ENCODE measurements at regions not wholly inside any gene's neighbourhood (a gene's known extent, or its start where the extent isn't known, plus 50 kb on each side); places are given as distances from the start of the nearest gene placed in this dataset.

- Histone ChIP-seq H3K4me1 (no peaks in the 10 kb centered on the region), H3K36me3 (no peaks in the 10 kb centered on the region), H3K27ac (no peak overlapping the region), H3K4me3 (no peak overlapping the region), H3K9me3 (no peaks in the 10 kb centered on the region), H3K27me3 (no peaks in the 10 kb centered on the region)
- TF ChIP-seq, protein P1, sequence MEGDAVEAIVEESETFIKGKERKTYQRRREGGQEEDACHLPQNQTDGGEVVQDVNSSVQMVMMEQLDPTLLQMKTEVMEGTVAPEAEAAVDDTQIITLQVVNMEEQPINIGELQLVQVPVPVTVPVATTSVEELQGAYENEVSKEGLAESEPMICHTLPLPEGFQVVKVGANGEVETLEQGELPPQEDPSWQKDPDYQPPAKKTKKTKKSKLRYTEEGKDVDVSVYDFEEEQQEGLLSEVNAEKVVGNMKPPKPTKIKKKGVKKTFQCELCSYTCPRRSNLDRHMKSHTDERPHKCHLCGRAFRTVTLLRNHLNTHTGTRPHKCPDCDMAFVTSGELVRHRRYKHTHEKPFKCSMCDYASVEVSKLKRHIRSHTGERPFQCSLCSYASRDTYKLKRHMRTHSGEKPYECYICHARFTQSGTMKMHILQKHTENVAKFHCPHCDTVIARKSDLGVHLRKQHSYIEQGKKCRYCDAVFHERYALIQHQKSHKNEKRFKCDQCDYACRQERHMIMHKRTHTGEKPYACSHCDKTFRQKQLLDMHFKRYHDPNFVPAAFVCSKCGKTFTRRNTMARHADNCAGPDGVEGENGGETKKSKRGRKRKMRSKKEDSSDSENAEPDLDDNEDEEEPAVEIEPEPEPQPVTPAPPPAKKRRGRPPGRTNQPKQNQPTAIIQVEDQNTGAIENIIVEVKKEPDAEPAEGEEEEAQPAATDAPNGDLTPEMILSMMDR (IDR thresholded peaks at IDR 0.05), result no peak
- TF ChIP-seq POLR2A (IDR thresholded peaks at IDR 0.05), result no peak
- DNase-seq, result no peak
These were observed 186.8 kb upstream of the PRR20A start for GRCh38 chr13:56953965-56954364.

DNA sequence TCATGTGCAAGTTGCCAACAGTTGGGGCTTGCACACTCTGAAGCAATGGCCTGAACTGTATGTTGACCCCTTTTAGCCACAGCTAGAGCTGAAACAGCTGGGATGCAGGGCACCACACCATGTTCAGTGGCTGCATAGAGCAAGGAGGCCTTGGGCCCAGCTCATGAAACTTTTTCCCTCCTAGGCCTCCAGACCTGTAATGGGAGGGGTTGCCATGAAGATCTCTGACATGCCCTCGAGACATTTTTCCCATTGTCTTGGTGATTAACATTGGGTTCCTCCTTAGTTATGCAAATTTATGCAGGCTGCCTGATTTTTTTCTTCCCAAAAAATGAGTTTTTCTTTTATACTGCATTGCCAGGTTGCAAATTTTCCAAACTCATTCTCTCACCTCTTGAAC is 165.1 kb upstream of the PRR20A start:
- no peak for DNase-seq
- Histone ChIP-seq H3K27me3 (no peaks in the 10 kb centered on the region), H3K4me1 (no peaks in the 10 kb centered on the region), H3K27ac (no peak overlapping the region), H3K4me3 (no peak overlapping the region), H3K36me3 (no peaks in the 10 kb centered on the region), H3K9me3 (no peaks in the 10 kb centered on the region)
- TF ChIP-seq POLR2A (IDR thresholded peaks at IDR 0.05), result no peak
- TF ChIP-seq, protein P1 (IDR thresholded peaks at IDR 0.05), result no peak

DNA sequence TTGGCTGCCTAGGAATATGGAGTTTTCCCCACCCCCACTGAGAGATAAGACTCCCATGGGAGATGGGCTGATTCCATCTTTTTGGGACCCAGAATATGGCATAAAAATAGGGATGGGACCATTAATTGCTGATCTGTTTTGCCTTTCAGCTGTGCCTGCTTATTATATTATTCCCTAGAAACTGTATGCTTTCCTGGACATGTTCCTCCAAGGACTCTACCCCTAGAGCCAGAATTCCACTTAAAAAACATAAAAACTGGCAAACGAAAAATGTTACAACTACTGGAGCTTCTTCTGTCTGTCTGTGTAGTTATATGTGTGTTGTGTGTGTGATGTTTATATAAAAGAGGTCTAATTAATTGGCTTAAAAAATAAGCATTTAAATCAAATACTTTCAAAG is 159.9 kb upstream of the PRR20A start:
- Histone ChIP-seq H3K27me3 (no peaks in the 10 kb centered on the region), H3K27ac (no peak overlapping the region), H3K9me3 (no peaks in the 10 kb centered on the region), H3K4me1 (no peaks in the 10 kb centered on the region), H3K4me3 (no peak overlapping the region), H3K36me3 (no peaks in the 10 kb centered on the region)
- DNase-seq, result no peak
- TF ChIP-seq POLR2A (IDR thresholded peaks at IDR 0.05), result no peak
- TF ChIP-seq, protein P1 (IDR thresholded peaks at IDR 0.05), result no peak

GRCh38 chr13:56986121-56986520 is 154.6 kb upstream of the PRR20A start:
- TF ChIP-seq, protein P1 (IDR thresholded peaks at IDR 0.05), result no peak
- no peak for TF ChIP-seq POLR2A (IDR thresholded peaks at IDR 0.05)
- H3K27ac ChIP-seq, result no peak overlapping the region
- no peaks in the 10 kb centered on the region for H3K27me3 ChIP-seq
- H3K9me3 ChIP-seq, result no peaks in the 10 kb centered on the region
- no peaks in the 10 kb centered on the region for H3K4me1 ChIP-seq
- no peak for DNase-seq
- no peak overlapping the region for H3K4me3 ChIP-seq
- H3K36me3 ChIP-seq, result no peaks in the 10 kb centered on the region

GRCh38 chr13:56988543-56988942 is 152.2 kb upstream of the PRR20A start:
- Histone ChIP-seq H3K27ac (no peak overlapping the region), H3K4me3 (no peak overlapping the region), H3K4me1 (no peaks in the 10 kb centered on the region), H3K9me3 (no peaks in the 10 kb centered on the region), H3K27me3 (no peaks in the 10 kb centered on the region), H3K36me3 (no peaks in the 10 kb centered on the region)
- no peak for DNase-seq
- TF ChIP-seq, protein P1 (IDR thresholded peaks at IDR 0.05), result no peak
- no peak for TF ChIP-seq POLR2A (IDR thresholded peaks at IDR 0.05)

GRCh38 chr13:57003682-57004081 is 137.0 kb upstream of the PRR20A start:
- Histone ChIP-seq H3K4me1 (no peaks in the 10 kb centered on the region), H3K27ac (no peak overlapping the region)

More at GRCh38 chr13:57003682-57004081, 137.0 kb upstream of the PRR20A start:
- no peak for DNase-seq
- no peaks in the 10 kb centered on the region for H3K9me3 ChIP-seq
- no peak for TF ChIP-seq POLR2A (IDR thresholded peaks at IDR 0.05)
- TF ChIP-seq, protein P1 (IDR thresholded peaks at IDR 0.05), result no peak
- H3K36me3 ChIP-seq, result no peaks in the 10 kb centered on the region
- no peak overlapping the region for H3K4me3 ChIP-seq
- H3K27me3 ChIP-seq, result no peaks in the 10 kb centered on the region

Data from Peyer's patch (tissue), 4 donors.